HepG2 (cell line): ENCODE measurements at regions not wholly inside any gene's neighbourhood (a gene's known extent, or its start where the extent isn't known, plus 50 kb on each side); places are given as distances from the start of the nearest gene placed in this dataset.

Experiments
- ATAC-seq: fragments of 200-7000 bp; cut with Tn5 transposase; 3 replicates; pipeline ENCODE4 v1.9.1; 2020; ENCODE audit warnings: mild to moderate bottlenecking, moderate library complexity
- BruUV-seq: library from RNA; stranded (reverse); fragments of 400-500 nt; replicated peaks from 2 replicates; lab custom pipeline; 2021; lab: Mats Ljungman, UMichigan
- CTCF ChIA-PET: fragments of 300-600 bp; formaldehyde crosslinking; extraction: SDS; loops from one replicate; lab custom pipeline; 2021; ENCODE audit warnings: low total read pairs, inconsistent platforms, low intra/inter-chr PET ratio; lab: Yijun Ruan, JAX
- POLR2A ChIA-PET: fragments of 350-600 bp; sonication (Branson Sonifier 250); formaldehyde crosslinking; loops from one replicate; lab custom pipeline; 2020; ENCODE audit warnings: antibody characterized with exemption, inconsistent platforms; lab: Yijun Ruan, JAX
- DNase-seq: peaks from one replicate; pipeline ENCODE4 v3.0.0-alpha.2; 2015; ENCODE audit warnings: low spot score
- FAIRE-seq: peaks from 3 replicates; lab custom pipeline; 2011; peaks lifted over from hg19 to GRCh38; lab: Jason Lieb, UNC
- H2AFZ ChIP-seq: one replicate; pipeline ENCODE4 v1.6.1; 2011; ENCODE audit warnings: low read length, inconsistent platforms
- H3K27ac ChIP-seq: fragments of 300-600 bp; 3 replicates; pipeline ENCODE4 v1.8.0; 2011; ENCODE audit warnings: mixed run types, mild to moderate bottlenecking, mixed read lengths, low read length, inconsistent platforms; ENCODE audit not compliant: insufficient read depth; ENCODE audit errors: extremely low read length
- H3K27me3 ChIP-seq, 2 experiments: fragments of 200-600 bp in 1 of 2; 2 replicates in 1 of 2; 3 replicates in 1 of 2; pipeline versions ENCODE4 v1.6.0 to v1.8.0; 2011; ENCODE audit warnings: low read length in 2 of 2, mild to moderate bottlenecking in 2 of 2, moderate library complexity in 2 of 2, inconsistent platforms in 1 of 2; ENCODE audit not compliant: insufficient read depth in 2 of 2, control insufficient read depth in 1 of 2
- H3K36me3 ChIP-seq, 2 experiments: fragments of 200-600 bp in 1 of 2; replicated peaks in 1 of 2; 2 replicates in 1 of 2; 3 replicates in 1 of 2; pipeline versions ENCODE4 v1.5.1 to v1.8.0; 2011; ENCODE audit warnings: low read length in 2 of 2, inconsistent platforms in 1 of 2; ENCODE audit not compliant: insufficient read depth in 2 of 2, control insufficient read depth in 1 of 2
- H3K4me1 ChIP-seq: 2 replicates; pipeline ENCODE4 v1.5.1; 2012; ENCODE audit warnings: low read length, inconsistent platforms; ENCODE audit not compliant: insufficient read depth
- H3K4me2 ChIP-seq: 2 replicates; pipeline ENCODE4 v1.6.0; 2011; ENCODE audit warnings: low read depth, low read length, inconsistent platforms
- H3K4me3 ChIP-seq, 3 experiments: fragments of 200-600 bp in 1 of 3; sonication (generic), shearing (Covaris generic) in 1 of 3; replicated peaks in 1 of 3; 2 replicates each; pipeline ENCODE4 v1.5.1; 2011 to 2016; ENCODE audit warnings: low read length in 3 of 3, inconsistent platforms in 2 of 3, low read depth in 2 of 3, mild to moderate bottlenecking in 2 of 3, control low read depth in 1 of 3, mixed read lengths in 1 of 3; ENCODE audit not compliant: insufficient read depth in 1 of 3
- H3K79me2 ChIP-seq: one replicate; pipeline ENCODE4 v1.6.1; 2011; ENCODE audit warnings: low read length, inconsistent platforms; ENCODE audit not compliant: insufficient read depth
- H3K9ac ChIP-seq: 2 replicates; pipeline ENCODE4 v1.6.0; 2011; ENCODE audit warnings: mild to moderate bottlenecking, low read depth, low read length, inconsistent platforms; ENCODE audit not compliant: insufficient read depth
- H3K9me3 ChIP-seq: 2 replicates; pipeline ENCODE4 v1.5.1; 2012; ENCODE audit warnings: mild to moderate bottlenecking, low read length
- H4K20me1 ChIP-seq: 2 replicates; pipeline ENCODE4 v1.6.0; 2011; ENCODE audit warnings: inconsistent platforms, mild to moderate bottlenecking, low read length, moderate library complexity; ENCODE audit not compliant: insufficient read depth
- FOXA3 ChIP-seq: IDR thresholded peaks from 2 replicates; pipeline ENCODE4 v1.6.1; 2016; ENCODE audit warnings: missing genetic modification reagents, missing compliant biosample characterization
- FOXM1 ChIP-seq: sonication (generic); formaldehyde crosslinking; IDR thresholded peaks from 2 replicates; pipeline ENCODE4 v1.5.0; 2020; ENCODE audit warnings: missing genetic modification reagents
- GTF3A ChIP-seq: sonication (generic); formaldehyde crosslinking; conservative IDR thresholded peaks from 2 replicates; pipeline ENCODE4 v1.4.0; 2020; ENCODE audit warnings: mild to moderate bottlenecking, missing genetic modification reagents
- SCMH1 ChIP-seq: sonication (generic); formaldehyde crosslinking; IDR thresholded peaks from 2 replicates; pipeline ENCODE4 v1.9.0; 2021; ENCODE audit warnings: missing genetic modification reagents, mild to moderate bottlenecking, borderline replicate concordance
- SOX13 ChIP-seq, 3 experiments: fragments of 450-650 bp in 1 of 3; sonication (generic) in 1 of 3; formaldehyde crosslinking in 1 of 3; IDR thresholded peaks in 2 of 3; conservative IDR thresholded peaks in 1 of 3; 2 replicates each; pipeline versions ENCODE4 v1.5.0 to v1.6.1; 2016 to 2020; ENCODE audit warnings: antibody characterized with exemption in 1 of 3, mild to moderate bottlenecking in 1 of 3, missing compliant biosample characterization in 1 of 3, missing genetic modification reagents in 1 of 3, moderate library complexity in 1 of 3
- ZNF224 ChIP-seq: sonication (generic); formaldehyde crosslinking; IDR thresholded peaks from 2 replicates; pipeline ENCODE4 v1.5.0; 2020; ENCODE audit warnings: mild to moderate bottlenecking, missing genetic modification reagents
- ZNF274 ChIP-seq: sonication (generic); formaldehyde crosslinking; IDR thresholded peaks from 2 replicates; pipeline ENCODE4 v1.5.1; 2020; ENCODE audit warnings: mild to moderate bottlenecking, missing genetic modification reagents
- ZNF296 ChIP-seq: sonication (generic); formaldehyde crosslinking; conservative IDR thresholded peaks from 2 replicates; pipeline ENCODE4 v1.5.0; 2020; ENCODE audit warnings: mild to moderate bottlenecking, missing genetic modification reagents
- ZNF615 ChIP-seq: sonication (generic); formaldehyde crosslinking; IDR thresholded peaks from 2 replicates; pipeline ENCODE4 v1.5.0; 2020; ENCODE audit warnings: mild to moderate bottlenecking, missing genetic modification reagents, borderline replicate concordance
- WGBS: methylation state at CpG from one replicate; pipeline ENCODE4 v1.1.6; 2017; ENCODE audit warnings: low lambda C conversion rate; 5-methylcytosine and 5-hydroxymethylcytosine counted together
- in situ Hi-C: cut with HindIII; loops from 2 replicates; pipeline ENCODE4 v1.10.0; 2017; ENCODE audit warnings: low pct_unique_long_range_greater_than_20kb; ENCODE audit not compliant: extremely low pct_ligation_motif_present
- intact Hi-C: fragments of 100-400 bp; cut with micrococcal nuclease; formaldehyde crosslinking; loops from one replicate; pipeline ENCODE4 v1.10.0; 2022; ENCODE audit not compliant: unreplicated experiment
- TF ChIP-seq, protein P1 (sequence below): sonication (generic); formaldehyde crosslinking; IDR thresholded peaks from 2 replicates; pipeline ENCODE4 v1.5.0; 2020; ENCODE audit warnings: mild to moderate bottlenecking, missing genetic modification reagents, borderline replicate concordance

DNA sequence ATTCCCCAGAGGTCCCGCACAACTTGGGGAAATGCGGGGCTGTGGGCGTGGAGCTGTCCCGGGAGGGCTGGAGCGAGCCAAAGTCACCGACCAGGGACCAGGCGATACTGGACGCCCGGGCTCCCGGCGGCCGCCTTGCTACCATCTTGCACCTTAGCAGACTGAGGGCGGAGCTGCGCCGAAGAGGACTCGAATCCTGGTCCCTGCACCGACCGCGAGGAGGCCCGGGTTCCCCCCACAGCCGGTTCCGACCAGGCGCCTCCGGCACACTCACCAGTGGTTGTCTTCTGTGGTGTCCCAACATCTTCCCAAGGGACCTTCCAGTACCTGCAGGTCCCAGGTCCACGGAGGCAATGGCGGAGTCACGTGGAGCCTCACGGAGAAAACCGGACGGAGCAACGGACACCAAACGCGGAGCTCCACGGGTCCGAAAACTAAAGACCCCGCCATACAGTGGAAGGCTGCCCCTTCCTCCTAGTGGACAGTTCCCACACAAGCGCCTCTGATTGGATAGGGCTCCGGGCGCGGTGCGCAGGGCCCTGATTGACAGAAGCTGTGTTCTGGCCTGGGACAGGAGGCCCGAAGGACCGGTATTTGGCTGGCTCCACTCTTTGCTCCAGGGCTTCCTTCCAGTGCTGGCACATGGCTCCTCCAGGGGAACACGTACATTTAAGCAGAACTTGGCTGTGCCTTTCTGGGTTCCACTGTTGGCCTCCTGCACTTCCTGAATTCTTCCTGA lies 124.6 kb upstream of the ZNF479 start:
- ATAC-seq (no peak), DNase-seq (no peak), FAIRE-seq (no peak)
- POLR2A ChIA-PET = no interaction called here
- intact Hi-C loops = no loop called here
- Histone ChIP-seq H4K20me1 (no peaks in the 10 kb centered on the region), H3K27me3 (no peaks in the 10 kb centered on the region), H2AFZ (no peak overlapping the region), H3K9me3 (peaks cover 77% of the 10 kb centered on the region), H3K4me1 (no peaks in the 10 kb centered on the region), H3K79me2 (no peaks in the 10 kb centered on the region), H3K4me3 (no peak overlapping the region), H3K27ac (no peak overlapping the region), H3K36me3 (no peaks in the 10 kb centered on the region), H3K4me2 (no peak overlapping the region), H3K9ac (no peak overlapping the region)
- 61% methylated on average over 9 of the region's 44 CpGs for WGBS
- in situ Hi-C loops = no loop called here
- no peak for TF ChIP-seq ZNF615
- TF ChIP-seq FOXA3 (CRISPR knock-in tag) = no peak
- no peak for TF ChIP-seq ZNF224
- no peak for TF ChIP-seq GTF3A (CRISPR knock-in tag)
- no peak for TF ChIP-seq ZNF296 (CRISPR knock-in tag)
- CTCF ChIA-PET = no interaction called here
- no TSS peak for BruUV-seq

DNA sequence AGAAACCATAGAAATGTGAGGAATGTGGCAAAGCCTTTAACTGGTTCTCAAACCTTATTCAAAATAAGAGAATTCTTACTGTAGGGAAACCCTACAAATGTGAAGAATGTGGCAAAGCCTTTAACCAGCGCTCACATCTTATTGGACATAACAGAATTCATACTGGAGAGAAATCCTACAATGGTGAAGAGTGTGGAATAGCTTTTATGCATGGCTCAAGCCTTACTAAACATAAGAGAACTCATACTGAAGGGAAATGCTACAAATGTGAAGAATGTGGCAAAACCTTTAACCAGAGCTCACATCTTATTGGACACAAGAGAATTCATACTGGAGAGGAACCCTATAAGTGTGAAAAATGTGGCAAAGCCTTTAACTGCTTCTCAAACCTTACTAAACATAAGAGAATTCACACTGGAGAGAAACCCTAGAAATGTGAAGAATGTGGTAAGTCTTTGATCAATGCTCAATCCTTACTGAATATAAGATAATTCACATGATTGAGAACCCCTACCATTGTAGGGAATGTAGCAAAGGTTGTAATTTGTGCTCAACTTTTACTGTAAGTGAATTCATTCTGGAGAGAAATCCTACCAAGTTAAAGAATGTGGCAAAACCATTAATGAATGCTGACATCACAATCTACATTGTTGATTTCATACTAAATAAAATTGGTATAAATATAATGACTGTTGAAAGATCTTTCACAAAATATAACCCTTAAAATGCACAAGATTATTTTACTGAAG lies 142.5 kb upstream of the ZNF479 start:
- FAIRE-seq = no peak
- no peaks in the 10 kb centered on the region for H3K27me3 ChIP-seq
- no peak for ATAC-seq
- H2AFZ ChIP-seq = no peak overlapping the region
- WGBS = 8% methylated on average over 1 of the region's 1 CpG
- no peak overlapping the region for H3K4me3 ChIP-seq
- DNase-seq = no peak
- POLR2A ChIA-PET = no interaction called here
- H3K27ac ChIP-seq = no peak overlapping the region
- CTCF ChIA-PET = no interaction called here
- H3K36me3 ChIP-seq = no peaks in the 10 kb centered on the region
- H3K4me1 ChIP-seq = no peaks in the 10 kb centered on the region
- no peak overlapping the region for H3K9ac ChIP-seq
- no TSS peak for BruUV-seq
- in situ Hi-C loops (no loop called here), intact Hi-C loops (no loop called here)
- no peaks in the 10 kb centered on the region for H3K79me2 ChIP-seq
- peaks cover 90% of the 10 kb centered on the region for H3K9me3 ChIP-seq
- H3K4me2 ChIP-seq = no peak overlapping the region
- TF ChIP-seq SCMH1 (no peak), FOXM1 (CRISPR knock-in tag) (no peak), ZNF274 (CRISPR knock-in tag) (peak; percentile 83; the same call in 1 of the 2 replicates), SOX13 (IDR thresholded peaks at IDR 0.05) (no peak), SOX13 (CRISPR knock-in tag; conservative IDR thresholded peaks at IDR 0.05 in 1 of 2, IDR thresholded peaks at IDR 0.05 in 1 of 2) (no peak)
- TF ChIP-seq, protein P1, sequence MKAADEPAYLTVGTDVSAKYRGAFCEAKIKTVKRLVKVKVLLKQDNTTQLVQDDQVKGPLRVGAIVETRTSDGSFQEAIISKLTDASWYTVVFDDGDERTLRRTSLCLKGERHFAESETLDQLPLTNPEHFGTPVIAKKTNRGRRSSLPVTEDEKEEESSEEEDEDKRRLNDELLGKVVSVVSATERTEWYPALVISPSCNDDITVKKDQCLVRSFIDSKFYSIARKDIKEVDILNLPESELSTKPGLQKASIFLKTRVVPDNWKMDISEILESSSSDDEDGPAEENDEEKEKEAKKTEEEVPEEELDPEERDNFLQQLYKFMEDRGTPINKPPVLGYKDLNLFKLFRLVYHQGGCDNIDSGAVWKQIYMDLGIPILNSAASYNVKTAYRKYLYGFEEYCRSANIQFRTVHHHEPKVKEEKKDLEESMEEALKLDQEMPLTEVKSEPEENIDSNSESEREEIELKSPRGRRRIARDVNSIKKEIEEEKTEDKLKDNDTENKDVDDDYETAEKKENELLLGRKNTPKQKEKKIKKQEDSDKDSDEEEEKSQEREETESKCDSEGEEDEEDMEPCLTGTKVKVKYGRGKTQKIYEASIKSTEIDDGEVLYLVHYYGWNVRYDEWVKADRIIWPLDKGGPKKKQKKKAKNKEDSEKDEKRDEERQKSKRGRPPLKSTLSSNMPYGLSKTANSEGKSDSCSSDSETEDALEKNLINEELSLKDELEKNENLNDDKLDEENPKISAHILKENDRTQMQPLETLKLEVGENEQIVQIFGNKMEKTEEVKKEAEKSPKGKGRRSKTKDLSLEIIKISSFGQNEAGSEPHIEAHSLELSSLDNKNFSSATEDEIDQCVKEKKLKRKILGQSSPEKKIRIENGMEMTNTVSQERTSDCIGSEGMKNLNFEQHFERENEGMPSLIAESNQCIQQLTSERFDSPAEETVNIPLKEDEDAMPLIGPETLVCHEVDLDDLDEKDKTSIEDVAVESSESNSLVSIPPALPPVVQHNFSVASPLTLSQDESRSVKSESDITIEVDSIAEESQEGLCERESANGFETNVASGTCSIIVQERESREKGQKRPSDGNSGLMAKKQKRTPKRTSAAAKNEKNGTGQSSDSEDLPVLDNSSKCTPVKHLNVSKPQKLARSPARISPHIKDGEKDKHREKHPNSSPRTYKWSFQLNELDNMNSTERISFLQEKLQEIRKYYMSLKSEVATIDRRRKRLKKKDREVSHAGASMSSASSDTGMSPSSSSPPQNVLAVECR (CRISPR knock-in tag) = no peak
- H4K20me1 ChIP-seq = no peaks in the 10 kb centered on the region
